ENCODE measurements at regions not wholly inside any gene's neighbourhood (a gene's known extent, or its start where the extent isn't known, plus 50 kb on each side); places are given as distances from the start of the nearest gene placed in this dataset.
"Not testable (repeated sequence)": the region's sequence is repeated elsewhere in the genome, so short reads cannot be mapped to it uniquely, and the experiment has no call there.

- intact Hi-C loops (cut with micrococcal nuclease), result no loop called here
Measured at GRCh38 chr9:15113288-15113687, 193.7 kb downstream of the TTC39B start.

GRCh38 chr9:15111071-15111470, 195.9 kb downstream of the TTC39B start:
- intact Hi-C loops (cut with micrococcal nuclease), result no loop called here

- intact Hi-C loops (cut with micrococcal nuclease), result loop anchor here (1.0 kb wide), 3 partner anchors 30 to 501 kb away; no protein-coding TSS in a partner anchor
Measured at GRCh38 chr9:15104826-15105420, 194.7 kb upstream of the FREM1 start.

- intact Hi-C loops (cut with micrococcal nuclease), result no loop called here
Measured at GRCh38 chr9:15103290-15103689, 193.1 kb upstream of the FREM1 start.

GRCh38 chr9:15101095-15101494, 190.9 kb upstream of the FREM1 start:
- intact Hi-C loops (cut with micrococcal nuclease), result no loop called here

- intact Hi-C loops (cut with micrococcal nuclease), result no loop called here
Measured at GRCh38 chr9:15100571-15100970, 190.3 kb upstream of the FREM1 start.

GRCh38 chr9:15096972-15097371, 186.7 kb upstream of the FREM1 start:
- intact Hi-C loops (cut with micrococcal nuclease), result no loop called here

- intact Hi-C loops (cut with micrococcal nuclease), result no loop called here
Measured at GRCh38 chr9:15086778-15087324, 176.6 kb upstream of the FREM1 start.

- intact Hi-C loops (cut with micrococcal nuclease), result no loop called here
Measured at GRCh38 chr9:15086156-15086763, 176.0 kb upstream of the FREM1 start.

- intact Hi-C loops (cut with micrococcal nuclease), result no loop called here
Measured at GRCh38 chr9:15081021-15081753, 171.0 kb upstream of the FREM1 start.

GRCh38 chr9:15080401-15080800, 170.2 kb upstream of the FREM1 start:
- intact Hi-C loops (cut with micrococcal nuclease), result no loop called here

GRCh38 chr9:15079989-15080388, 169.8 kb upstream of the FREM1 start:
- intact Hi-C loops (cut with micrococcal nuclease), result no loop called here

- intact Hi-C loops (cut with micrococcal nuclease), result no loop called here
Measured at GRCh38 chr9:15077946-15078729, 167.9 kb upstream of the FREM1 start.

GRCh38 chr9:15073620-15074019, 163.4 kb upstream of the FREM1 start:
- intact Hi-C loops (cut with micrococcal nuclease), result no loop called here

- intact Hi-C loops (cut with micrococcal nuclease), result no loop called here
Measured at GRCh38 chr9:15070716-15071115, 160.5 kb upstream of the FREM1 start.

- intact Hi-C loops (cut with micrococcal nuclease), result no loop called here
Measured at GRCh38 chr9:15069106-15069505, 158.9 kb upstream of the FREM1 start.

- intact Hi-C loops (cut with micrococcal nuclease), result no loop called here
Measured at GRCh38 chr9:15068261-15068660, 158.0 kb upstream of the FREM1 start.

GRCh38 chr9:15059003-15059402, 148.8 kb upstream of the FREM1 start:
- intact Hi-C loops (cut with micrococcal nuclease), result no loop called here

- intact Hi-C loops (cut with micrococcal nuclease), result no loop called here
Measured at GRCh38 chr9:15058236-15058635, 148.0 kb upstream of the FREM1 start.

GRCh38 chr9:15055284-15055683, 145.1 kb upstream of the FREM1 start:
- intact Hi-C loops (cut with micrococcal nuclease), result not testable (repeated sequence)

GRCh38 chr9:15048772-15049171, 138.5 kb upstream of the FREM1 start:
- intact Hi-C loops (cut with micrococcal nuclease), result no loop called here

Measured in T-helper 2 cell treated with Interferon-gamma antibody and Interleukin-4, amounts not matched to agents 100 ng/mL and 5 ng/mL, for 36 hours (primary cell).